ENCODE measurements at regions not wholly inside any gene's neighbourhood (a gene's known extent, or its start where the extent isn't known, plus 50 kb on each side); places are given as distances from the start of the nearest gene placed in this dataset.
"Not testable (repeated sequence)": the region's sequence is repeated elsewhere in the genome, so short reads cannot be mapped to it uniquely, and the experiment has no call there.

DNA sequence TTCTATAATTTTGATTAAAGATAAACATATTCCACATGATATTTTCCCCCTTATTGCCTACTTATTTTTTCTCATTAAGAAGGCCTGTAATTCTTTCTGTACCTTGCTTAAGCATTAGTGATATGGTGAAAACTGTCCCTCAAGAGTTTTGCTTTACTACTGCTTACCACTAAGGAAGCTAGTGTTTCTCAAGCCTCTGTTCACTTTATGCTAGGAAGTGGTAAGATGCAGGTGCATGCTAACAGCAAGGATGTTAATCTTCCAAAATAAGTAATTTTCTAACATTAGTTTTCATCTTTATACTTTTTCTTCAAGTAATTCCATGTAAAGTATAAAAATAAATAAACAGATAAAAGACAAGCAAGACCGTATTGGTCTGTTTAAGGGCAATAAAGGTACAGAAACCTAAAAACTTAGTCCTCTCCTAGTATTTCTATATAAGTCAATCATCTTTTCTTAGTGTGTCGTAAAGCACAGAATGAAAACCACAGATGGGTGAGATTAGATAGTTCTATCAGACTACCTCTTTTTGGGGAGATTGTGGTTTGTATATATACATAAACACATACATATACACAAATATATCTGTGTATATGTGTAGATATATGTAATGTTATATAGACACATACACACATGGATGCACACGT is 731.0 kb upstream of the CNTN5 start:
- CTCF ChIA-PET, result no interaction called here
- DNase-seq (ENCODE audit: extremely low spot score), result no peak
- no peak for TF ChIP-seq LEF1 (IDR thresholded peaks at IDR 0.05; ENCODE audit: borderline replicate concordance)
- no peak for TF ChIP-seq SUZ12 (IDR thresholded peaks at IDR 0.05)
- no peak for TF ChIP-seq HDGF (IDR thresholded peaks at IDR 0.05; ENCODE audit: borderline replicate concordance)
- no peak for TF ChIP-seq ZNF384 (IDR thresholded peaks at IDR 0.05)
- TF ChIP-seq FOXK2 (IDR thresholded peaks at IDR 0.05), result no peak
- no peak for TF ChIP-seq FOXM1 (IDR thresholded peaks at IDR 0.05; ENCODE audit: borderline replicate concordance)
- no peak for TF ChIP-seq CTBP1 (IDR thresholded peaks at IDR 0.05; ENCODE audit: borderline replicate concordance)
- TF ChIP-seq, protein P1, sequence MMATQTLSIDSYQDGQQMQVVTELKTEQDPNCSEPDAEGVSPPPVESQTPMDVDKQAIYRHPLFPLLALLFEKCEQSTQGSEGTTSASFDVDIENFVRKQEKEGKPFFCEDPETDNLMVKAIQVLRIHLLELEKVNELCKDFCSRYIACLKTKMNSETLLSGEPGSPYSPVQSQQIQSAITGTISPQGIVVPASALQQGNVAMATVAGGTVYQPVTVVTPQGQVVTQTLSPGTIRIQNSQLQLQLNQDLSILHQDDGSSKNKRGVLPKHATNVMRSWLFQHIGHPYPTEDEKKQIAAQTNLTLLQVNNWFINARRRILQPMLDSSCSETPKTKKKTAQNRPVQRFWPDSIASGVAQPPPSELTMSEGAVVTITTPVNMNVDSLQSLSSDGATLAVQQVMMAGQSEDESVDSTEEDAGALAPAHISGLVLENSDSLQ (IDR thresholded peaks at IDR 0.05), result no peak
- TF ChIP-seq BHLHE40 (IDR thresholded peaks at IDR 0.05; ENCODE audit: borderline replicate concordance), result no peak
- no peak for TF ChIP-seq TARDBP (IDR thresholded peaks at IDR 0.05)
- TF ChIP-seq ARNT (IDR thresholded peaks at IDR 0.05), result no peak
- TF ChIP-seq FOXA1 (IDR thresholded peaks at IDR 0.05), result no peak
- TF ChIP-seq L3MBTL2 (conservative IDR thresholded peaks at IDR 0.05), result no peak
- TF ChIP-seq ELF4 (IDR thresholded peaks at IDR 0.05), result no peak
- no peak for TF ChIP-seq SP1 (IDR thresholded peaks at IDR 0.05)
- no peak for TF ChIP-seq NFRKB (IDR thresholded peaks at IDR 0.05)

DNA sequence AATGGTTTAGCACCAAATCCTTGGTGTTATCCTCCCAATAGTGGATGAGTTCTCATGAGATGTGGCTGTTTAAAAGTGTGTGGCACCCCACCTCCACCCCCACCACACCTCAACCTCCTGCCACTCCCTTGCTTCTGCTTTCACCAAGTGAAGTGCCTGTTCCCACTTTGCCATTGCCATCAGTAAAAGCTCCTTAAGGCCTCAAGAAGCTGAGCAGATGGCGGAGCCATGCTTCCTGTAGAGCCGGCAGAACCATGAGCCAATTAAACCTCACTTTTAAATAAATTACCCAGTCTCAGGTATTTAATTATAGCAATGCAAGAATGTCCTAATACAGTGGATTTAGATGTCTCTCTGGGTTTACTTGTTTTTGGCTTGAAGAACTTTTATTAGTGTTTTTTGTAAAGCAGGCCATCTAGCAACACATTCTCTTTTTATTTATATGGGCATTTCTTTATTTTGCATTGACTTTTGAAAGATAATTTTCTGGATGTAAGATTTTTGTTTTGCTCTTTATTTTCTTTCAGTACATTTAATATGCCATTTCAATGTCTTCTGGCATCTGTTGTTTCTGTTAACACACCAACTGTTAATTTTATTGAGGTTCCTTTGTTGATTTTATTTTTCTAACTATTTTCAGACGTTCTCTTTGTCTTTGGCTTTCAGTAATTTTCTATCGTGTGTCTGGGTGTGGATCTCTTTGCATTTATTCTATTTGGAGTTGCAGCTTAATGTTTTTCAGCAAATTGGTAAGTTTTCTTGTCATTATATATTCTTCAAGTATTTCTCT is 724.5 kb upstream of the CNTN5 start:
- CTCF ChIA-PET, result no interaction called here
- TF ChIP-seq FOXM1 (IDR thresholded peaks at IDR 0.05; ENCODE audit: borderline replicate concordance) (no peak), ARNT (IDR thresholded peaks at IDR 0.05) (no peak), FOXK2 (IDR thresholded peaks at IDR 0.05) (no peak), NFRKB (IDR thresholded peaks at IDR 0.05) (no peak), FOXA1 (IDR thresholded peaks at IDR 0.05) (no peak), TARDBP (IDR thresholded peaks at IDR 0.05) (no peak), HDGF (IDR thresholded peaks at IDR 0.05; ENCODE audit: borderline replicate concordance) (no peak)
- TF ChIP-seq, protein P1 (IDR thresholded peaks at IDR 0.05), result no peak
- DNase-seq (ENCODE audit: extremely low spot score), result no peak
- POLR2A ChIA-PET, result no interaction called here

More for the DNA sequence above, 731.0 kb upstream of the CNTN5 start:
- POLR2A ChIA-PET, result no interaction called here

GRCh38 chr11:98300719-98301118 is 720.0 kb upstream of the CNTN5 start:
- DNase-seq (ENCODE audit: extremely low spot score), result no peak
- ChIA-PET CTCF (no interaction called here), POLR2A (no interaction called here)
- no peak for TF ChIP-seq LEF1 (IDR thresholded peaks at IDR 0.05; ENCODE audit: borderline replicate concordance)
- no peak for TF ChIP-seq BHLHE40 (IDR thresholded peaks at IDR 0.05; ENCODE audit: borderline replicate concordance)
- TF ChIP-seq ARNT (IDR thresholded peaks at IDR 0.05), result no peak
- no peak for TF ChIP-seq HDGF (IDR thresholded peaks at IDR 0.05; ENCODE audit: borderline replicate concordance)
- TF ChIP-seq, protein P1 (IDR thresholded peaks at IDR 0.05), result no peak
- TF ChIP-seq SP1 (IDR thresholded peaks at IDR 0.05), result no peak
- no peak for TF ChIP-seq L3MBTL2 (conservative IDR thresholded peaks at IDR 0.05)
- no peak for TF ChIP-seq FOXA1 (IDR thresholded peaks at IDR 0.05)
- no peak for TF ChIP-seq CTBP1 (IDR thresholded peaks at IDR 0.05; ENCODE audit: borderline replicate concordance)
- TF ChIP-seq FOXM1 (IDR thresholded peaks at IDR 0.05; ENCODE audit: borderline replicate concordance), result no peak
- no peak for TF ChIP-seq ZNF384 (IDR thresholded peaks at IDR 0.05)
- no peak for TF ChIP-seq NFRKB (IDR thresholded peaks at IDR 0.05)
- TF ChIP-seq SUZ12 (IDR thresholded peaks at IDR 0.05), result no peak
- no peak for TF ChIP-seq ELF4 (IDR thresholded peaks at IDR 0.05)
- no peak for TF ChIP-seq TARDBP (IDR thresholded peaks at IDR 0.05)

- DNase-seq (ENCODE audit: extremely low spot score), result no peak
- ChIA-PET CTCF (no interaction called here), POLR2A (no interaction called here)
- no peak for TF ChIP-seq FOXA1 (IDR thresholded peaks at IDR 0.05)
- TF ChIP-seq HDGF (IDR thresholded peaks at IDR 0.05; ENCODE audit: borderline replicate concordance), result no peak
- no peak for TF ChIP-seq NFRKB (IDR thresholded peaks at IDR 0.05)
- no peak for TF ChIP-seq ELF4 (IDR thresholded peaks at IDR 0.05)
- TF ChIP-seq, protein P1 (IDR thresholded peaks at IDR 0.05), result no peak
- TF ChIP-seq SUZ12 (IDR thresholded peaks at IDR 0.05), result no peak
- no peak for TF ChIP-seq TARDBP (IDR thresholded peaks at IDR 0.05)
- no peak for TF ChIP-seq BHLHE40 (IDR thresholded peaks at IDR 0.05; ENCODE audit: borderline replicate concordance)
- no peak for TF ChIP-seq CTBP1 (IDR thresholded peaks at IDR 0.05; ENCODE audit: borderline replicate concordance)
- TF ChIP-seq FOXK2 (IDR thresholded peaks at IDR 0.05), result no peak
- TF ChIP-seq ZNF384 (IDR thresholded peaks at IDR 0.05), result no peak
- TF ChIP-seq FOXM1 (IDR thresholded peaks at IDR 0.05; ENCODE audit: borderline replicate concordance), result no peak
These were observed 712.8 kb upstream of the CNTN5 start for GRCh38 chr11:98307827-98308491.

GRCh38 chr11:98330306-98330705 is 690.4 kb upstream of the CNTN5 start:
- DNase-seq (ENCODE audit: extremely low spot score); CTCF ChIA-PET; POLR2A ChIA-PET: not testable (repeated sequence)
